ENCODE measurements at regions not wholly inside any gene's neighbourhood (a gene's known extent, or its start where the extent isn't known, plus 50 kb on each side); places are given as distances from the start of the nearest gene placed in this dataset.
A peak's percentile ranks its signal among the peaks of the same experiment; 100 is the strongest.

DNA sequence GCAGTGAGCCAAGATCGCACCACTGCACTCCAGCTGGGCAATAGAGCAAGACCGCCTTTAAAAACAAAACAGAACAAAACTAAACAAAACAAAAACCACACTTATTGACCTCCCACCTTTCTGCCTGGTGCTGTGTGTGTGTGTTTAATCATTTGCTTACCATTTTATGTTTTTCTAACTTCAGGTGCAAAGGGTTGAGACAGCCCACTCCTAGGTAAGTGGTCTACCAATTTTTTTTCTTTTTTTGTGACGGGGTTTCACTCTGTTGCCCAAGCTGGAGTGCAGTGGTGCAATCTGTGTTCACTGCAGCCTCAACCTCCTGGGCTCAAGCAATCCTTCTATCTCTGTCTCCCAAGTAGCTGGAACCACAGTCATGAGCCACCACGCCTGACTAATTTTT, 65.8 kb downstream of the SALL1 start:
- no peak for DNase-seq

DNA sequence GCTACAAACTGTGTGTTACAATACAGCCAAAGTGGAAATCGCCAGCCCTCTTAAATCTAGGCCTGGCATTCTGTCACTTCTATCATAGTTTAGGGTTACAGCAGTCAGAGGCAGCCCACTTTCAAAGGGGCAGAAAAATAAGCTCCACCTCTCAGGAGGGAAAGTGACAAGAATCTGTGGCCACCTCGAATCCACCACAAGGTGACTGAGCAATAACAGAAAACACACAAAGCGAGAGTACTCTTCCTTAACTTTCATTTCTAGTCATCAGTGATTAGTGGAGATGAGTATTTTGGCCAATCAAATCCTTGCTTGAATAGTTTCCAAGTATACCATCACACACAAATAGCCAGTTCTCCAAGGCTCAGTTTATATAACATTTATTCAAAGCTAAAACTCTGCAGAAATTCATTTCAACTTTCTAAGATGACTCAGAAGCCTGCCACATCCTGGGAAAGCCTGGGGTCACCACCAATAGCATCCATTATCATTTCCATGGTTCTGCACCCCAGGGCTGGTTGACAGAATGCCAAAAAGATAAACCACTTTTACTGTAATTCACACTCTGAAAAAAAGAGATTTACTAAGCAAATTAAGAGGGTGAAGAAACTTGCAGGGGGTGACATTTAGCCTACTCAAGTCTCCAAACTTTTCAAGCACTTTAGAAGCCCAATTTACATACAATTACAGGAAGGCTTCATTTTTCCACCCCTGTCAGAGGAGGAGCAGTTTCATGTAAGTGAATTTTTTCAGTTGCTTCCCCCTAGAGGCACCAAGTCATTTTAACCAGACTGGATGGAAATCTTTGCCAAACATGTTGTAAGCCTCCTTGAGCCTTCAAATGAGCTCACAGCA, 66.8 kb downstream of the SALL1 start:
- no peak for DNase-seq

- no peak for DNase-seq
These were observed 78.5 kb downstream of the SALL1 start for GRCh38 chr16:51072591-51072990.

DNA sequence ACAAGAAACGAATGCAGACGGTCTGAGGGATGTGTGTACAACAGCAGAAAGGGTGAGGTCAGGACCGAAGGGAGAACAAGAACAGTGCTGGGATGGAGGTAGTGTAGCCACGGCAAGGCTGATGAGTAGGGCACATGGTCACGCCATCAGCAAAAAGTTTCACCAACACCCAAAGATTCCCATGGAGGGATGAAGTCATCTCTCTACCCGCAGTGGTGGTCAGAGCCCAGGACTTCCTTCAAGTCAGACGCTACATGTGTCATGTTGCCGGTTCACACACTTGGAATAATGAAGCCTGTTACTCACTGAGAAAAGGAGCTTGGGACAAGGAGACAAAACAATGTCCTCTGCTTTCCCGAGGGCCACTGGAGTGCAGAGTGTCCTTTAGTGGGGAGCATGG, 79.7 kb downstream of the SALL1 start:
- DNase-seq = no peak

DNA sequence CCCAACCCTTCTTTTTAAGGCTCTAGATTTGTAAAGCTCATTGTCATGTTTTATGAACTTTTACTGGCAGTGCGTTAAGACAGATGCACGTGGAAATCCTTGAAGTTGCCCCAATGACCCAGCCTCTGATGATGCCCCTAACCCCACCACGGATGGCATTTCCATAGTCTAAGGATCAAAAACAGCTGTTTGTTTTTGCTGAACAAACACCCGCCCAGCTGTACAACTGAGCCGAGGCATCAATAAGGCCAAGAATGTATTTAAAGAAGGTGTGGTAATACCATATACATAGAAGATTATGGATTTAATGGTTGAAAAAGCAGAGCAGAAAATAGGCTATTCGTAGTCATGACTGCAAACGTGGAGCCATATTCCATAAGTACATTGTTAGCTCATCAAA, 83.7 kb downstream of the SALL1 start:
- no peak for DNase-seq

- DNase-seq = no peak
These were observed 89.0 kb downstream of the SALL1 start for GRCh38 chr16:51062039-51062438.

- DNase-seq = no peak
These were observed 89.7 kb downstream of the SALL1 start for GRCh38 chr16:51061328-51061727.

GRCh38 chr16:51057969-51058337, 93.1 kb downstream of the SALL1 start:
- no peak for DNase-seq

GRCh38 chr16:51057102-51057793, 93.8 kb downstream of the SALL1 start:
- no peak for DNase-seq

GRCh38 chr16:51056331-51056730, 94.7 kb downstream of the SALL1 start:
- DNase-seq = no peak

DNA sequence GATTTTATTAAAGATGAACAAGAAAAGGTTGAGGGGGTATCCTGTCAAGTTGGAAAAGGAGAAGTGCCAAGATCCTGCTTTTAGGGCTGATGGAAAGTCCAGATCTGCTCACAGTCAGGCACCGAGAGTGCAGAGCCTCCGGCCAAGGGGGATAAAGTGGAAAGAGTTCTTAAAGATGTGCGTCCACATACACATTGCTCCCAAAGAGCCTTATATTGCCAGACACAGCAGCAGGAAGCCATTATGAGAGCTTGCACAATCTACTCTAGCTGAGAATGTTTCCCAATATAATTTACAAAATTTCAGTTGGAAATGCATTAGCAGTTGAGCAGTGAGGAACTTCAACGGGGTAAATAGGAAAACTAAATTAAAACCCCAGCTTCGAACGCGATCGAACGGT, 95.6 kb downstream of the SALL1 start:
- no peak for DNase-seq

DNA sequence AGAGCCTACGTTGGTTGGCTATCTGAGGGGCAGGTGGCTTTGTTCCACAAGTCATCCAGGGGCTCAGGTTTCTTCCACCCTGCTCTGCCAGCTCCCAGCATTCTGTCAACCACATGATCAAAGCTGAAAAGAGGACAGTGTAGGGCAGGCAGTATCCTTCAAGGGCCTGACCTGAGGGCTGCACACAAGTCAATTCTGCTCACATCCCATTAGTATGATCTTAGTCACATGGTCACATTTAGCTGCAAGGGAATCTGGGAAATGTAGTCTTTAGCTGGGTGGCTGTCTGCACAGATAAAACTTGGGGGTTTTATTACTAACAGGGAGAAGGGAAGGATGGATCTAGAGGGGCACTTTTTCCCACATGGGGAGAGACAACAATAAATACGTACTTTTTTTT, 97.3 kb downstream of the SALL1 start:
- no peak for DNase-seq

DNA sequence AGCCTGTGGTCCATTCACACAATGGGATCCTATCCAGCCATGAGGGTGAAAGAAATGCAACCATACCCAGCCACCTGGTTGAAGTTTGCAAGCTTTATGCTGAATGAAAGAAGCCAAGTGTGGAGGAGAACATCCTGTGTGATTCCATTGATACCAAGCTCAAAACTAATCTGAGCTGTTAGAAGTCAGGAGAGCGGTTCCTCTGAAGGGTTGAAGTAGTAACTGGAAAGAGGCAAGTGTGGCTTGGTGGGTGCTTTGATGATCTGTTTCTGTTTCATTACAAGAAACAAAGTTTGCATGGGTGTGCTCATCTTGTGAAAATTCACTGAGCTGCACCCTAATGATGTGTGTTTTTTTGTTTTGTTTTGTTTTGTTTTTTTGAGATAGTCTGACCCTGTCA, 99.4 kb downstream of the SALL1 start:
- DNase-seq = peak in 1 of 5 donors; percentile 36

GRCh38 chr16:51050377-51050706, 100.7 kb downstream of the SALL1 start:
- no peak for DNase-seq

GRCh38 chr16:51049678-51050376, 101.2 kb downstream of the SALL1 start:
- DNase-seq = no peak

- no peak for DNase-seq
These were observed 101.8 kb downstream of the SALL1 start for GRCh38 chr16:51049276-51049675.

GRCh38 chr16:51048544-51048943, 102.5 kb downstream of the SALL1 start:
- no peak for DNase-seq

GRCh38 chr16:51045794-51046193, 105.3 kb downstream of the SALL1 start:
- no peak for DNase-seq

DNA sequence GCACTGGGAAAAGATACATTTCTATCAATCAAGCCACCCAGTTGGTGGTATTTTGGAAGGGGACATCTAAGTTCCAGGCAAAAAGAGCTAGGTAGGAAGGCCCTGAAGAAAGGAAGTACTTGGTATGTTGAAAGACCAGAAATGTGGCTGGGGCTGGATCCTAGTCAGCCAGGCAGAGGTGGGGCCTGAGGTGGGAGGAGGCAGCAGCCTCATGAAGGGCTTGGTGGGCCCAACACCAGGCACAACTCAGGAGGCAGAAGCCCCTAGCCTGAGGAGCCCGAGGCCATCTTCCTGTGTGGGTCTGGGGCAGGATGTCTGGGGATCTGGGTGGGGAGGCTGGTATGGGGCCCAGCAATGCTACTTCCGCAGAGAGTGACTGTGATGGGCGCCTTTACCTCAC, 105.9 kb downstream of the SALL1 start:
- DNase-seq = no peak

DNA sequence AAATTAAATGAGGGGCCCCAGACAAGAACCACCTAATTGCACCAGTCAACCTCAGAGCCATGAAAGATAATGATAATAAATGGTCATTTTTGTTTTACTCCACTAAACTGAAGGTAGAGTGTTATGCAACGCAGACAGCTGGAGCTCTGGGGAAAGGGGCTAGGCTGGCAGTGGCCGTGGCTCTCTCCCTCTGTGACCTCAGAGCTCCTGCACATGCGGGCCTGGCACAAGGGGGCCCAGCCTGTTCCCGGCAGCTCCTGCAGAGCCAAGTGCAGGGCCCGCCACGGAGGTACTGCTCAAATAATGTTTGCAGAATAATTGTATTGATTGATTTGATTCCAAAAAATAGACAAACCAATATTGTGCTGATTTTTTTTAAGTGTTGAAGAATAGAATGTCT, 109.5 kb downstream of the SALL1 start:
- DNase-seq = no peak

GRCh38 chr16:51040637-51041036, 110.4 kb downstream of the SALL1 start:
- DNase-seq = no peak

DNA sequence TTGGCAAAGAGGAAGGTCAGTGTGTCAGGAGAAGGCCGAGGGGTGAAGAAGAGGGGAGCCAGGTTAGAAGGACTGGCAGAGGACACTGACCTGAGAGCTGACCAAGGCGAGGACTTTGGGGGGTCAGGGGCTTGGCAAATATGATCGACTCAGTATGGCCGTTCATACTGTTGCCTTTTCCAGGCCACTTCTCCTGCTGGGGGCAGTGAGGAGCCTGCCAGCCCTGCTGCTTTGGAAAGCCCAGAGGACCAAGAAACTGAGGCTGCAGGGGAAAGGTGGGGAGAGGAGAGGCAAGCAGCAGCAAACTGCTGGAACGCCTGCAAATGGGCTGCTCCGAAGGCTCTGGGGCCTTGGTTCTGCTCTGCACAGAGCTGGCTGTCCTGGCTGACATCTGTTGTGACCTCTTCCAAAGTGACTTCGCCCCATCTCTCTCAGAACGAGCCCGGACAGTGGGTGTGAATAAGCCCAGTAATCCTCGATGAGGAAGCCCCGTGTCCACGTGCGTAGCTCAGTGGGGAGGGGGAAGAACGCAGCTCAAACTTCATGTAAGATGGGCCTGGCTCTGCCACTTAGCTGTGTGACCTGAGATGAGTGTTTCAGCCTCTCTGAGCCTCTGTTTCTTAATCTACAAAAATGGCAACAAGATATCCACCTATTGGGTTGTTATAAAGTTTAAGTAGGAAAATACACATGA, 111.3 kb downstream of the SALL1 start:
- no peak for DNase-seq

- no peak for DNase-seq
These were observed 115.4 kb downstream of the SALL1 start for GRCh38 chr16:51035711-51036110.
